K562 (cell line): ENCODE measurements at regions not wholly inside any gene's neighbourhood (a gene's known extent, or its start where the extent isn't known, plus 50 kb on each side); places are given as distances from the start of the nearest gene placed in this dataset.

Experiments used
- ATAC-seq: fragments of 200-7000 bp; cut with Tn5 transposase; 3 replicates; pipeline ENCODE4 v1.9.1; 2020; ENCODE audit warnings: moderate library complexity
- BruUV-seq: library from RNA; stranded (reverse); fragments of 400-500 nt; replicated peaks from 2 replicates; lab custom pipeline; 2021; lab: Mats Ljungman, UMichigan
- CTCF ChIA-PET: fragments of 300-600 bp; formaldehyde crosslinking; extraction: SDS; loops from one replicate; lab custom pipeline; 2021; ENCODE audit warnings: low intra/inter-chr PET ratio; lab: Yijun Ruan, JAX
- POLR2A ChIA-PET: fragments of 300-600, 350-650 bp; sonication (Branson Sonifier 250); formaldehyde crosslinking; extraction: SDS; loops from one replicate; lab custom pipeline; 2021; ENCODE audit warnings: antibody characterized with exemption, inconsistent platforms; lab: Yijun Ruan, JAX
- DNase-seq, 4 experiments: peaks; one replicate each; pipeline versions ENCODE4 v3.0.0 to v3.0.0-alpha.2; 2011 to 2018; ENCODE audit warnings: low spot score in 3 of 4, mixed read lengths in 3 of 4; ENCODE audit errors: extremely low read depth in 1 of 4
- FAIRE-seq: peaks from 2 replicates; lab custom pipeline; 2011; peaks lifted over from hg19 to GRCh38; lab: Jason Lieb, UNC
- H2AFZ ChIP-seq: 2 replicates; pipeline ENCODE4 v1.6.0; 2011; ENCODE audit warnings: low read depth, low read length, control low read depth, inconsistent platforms
- H3K27ac ChIP-seq: fragments of 200-600 bp; 3 replicates; pipeline ENCODE4 v1.8.0; 2011; ENCODE audit warnings: low read depth, mild to moderate bottlenecking, control low read depth, inconsistent platforms, low read length, moderate library complexity, mixed read lengths; ENCODE audit errors: extremely low read depth
- H3K27me3 ChIP-seq, 2 experiments: fragments of 300-600 bp in 1 of 2; 2 replicates in 1 of 2; 3 replicates in 1 of 2; pipeline versions ENCODE4 v1.6.0 to v1.8.0; 2011; ENCODE audit warnings: inconsistent platforms in 2 of 2, low read length in 2 of 2, mild to moderate bottlenecking in 1 of 2, mixed read lengths in 1 of 2, moderate library complexity in 1 of 2; ENCODE audit not compliant: control insufficient read depth in 2 of 2, insufficient read depth in 2 of 2
- H3K36me3 ChIP-seq: fragments of 300-600 bp; 3 replicates; pipeline ENCODE4 v1.8.0; 2011; ENCODE audit warnings: mild to moderate bottlenecking, low read length, inconsistent platforms; ENCODE audit not compliant: control insufficient read depth, insufficient read depth
- H3K4me1 ChIP-seq, 2 experiments: fragments of 200-600 bp in 1 of 2; replicated peaks in 1 of 2; 2 replicates in 1 of 2; 3 replicates in 1 of 2; pipeline versions ENCODE4 v1.5.1 to v1.8.0; 2011; ENCODE audit warnings: inconsistent platforms in 2 of 2, low read length in 2 of 2, mild to moderate bottlenecking in 1 of 2, mixed read lengths in 1 of 2, moderate library complexity in 1 of 2; ENCODE audit not compliant: control insufficient read depth in 2 of 2, insufficient read depth in 2 of 2
- H3K4me2 ChIP-seq: 2 replicates; pipeline ENCODE4 v1.6.1; 2011; ENCODE audit warnings: low read length, control low read depth, inconsistent platforms, mixed read lengths; ENCODE audit not compliant: insufficient read depth
- H3K4me3 ChIP-seq: fragments of 200-600 bp; sonication (generic), shearing (Covaris generic); 2 replicates; pipeline ENCODE4 v1.5.1; 2016; ENCODE audit warnings: control low read depth, inconsistent platforms
- H3K79me2 ChIP-seq: fragments of 200-600 bp; 3 replicates; pipeline ENCODE4 v1.8.0; 2011; ENCODE audit warnings: low read length, inconsistent platforms; ENCODE audit not compliant: control insufficient read depth, insufficient read depth
- H3K9ac ChIP-seq, 2 experiments: 2 replicates each; pipeline versions ENCODE4 v1.6.0 to v1.6.1; 2011; ENCODE audit warnings: low read depth in 2 of 2, low read length in 2 of 2, control low read depth in 1 of 2, inconsistent platforms in 1 of 2, mild to moderate bottlenecking in 1 of 2, mixed read lengths in 1 of 2; ENCODE audit not compliant: insufficient read depth in 1 of 2
- H3K9me1 ChIP-seq: one replicate; pipeline ENCODE4 v1.6.0; 2011; ENCODE audit warnings: inconsistent platforms, mild to moderate bottlenecking, low read length, moderate library complexity; ENCODE audit not compliant: control insufficient read depth, insufficient read depth
- H3K9me3 ChIP-seq: replicated peaks from 2 replicates; pipeline ENCODE4 v1.5.1; 2011; ENCODE audit warnings: low read depth, low read length, inconsistent platforms; ENCODE audit not compliant: control insufficient read depth, insufficient read depth
- H4K20me1 ChIP-seq: replicated peaks from 2 replicates; pipeline ENCODE4 v1.6.1; 2011; ENCODE audit warnings: low read length, inconsistent platforms, mixed read lengths; ENCODE audit not compliant: control insufficient read depth, insufficient read depth
- CCAR2 ChIP-seq: fragments of 200-400 bp; formaldehyde crosslinking; IDR thresholded peaks from 2 replicates; pipeline ENCODE4 v1.6.1; 2017; ENCODE audit warnings: mild to moderate bottlenecking, low read depth, low read length
- CHAMP1 ChIP-seq: fragments of 450-650 bp; IDR thresholded peaks from 2 replicates; pipeline ENCODE4 v1.6.1; 2016; ENCODE audit warnings: mild to moderate bottlenecking
- NFE2L1 ChIP-seq: fragments of 450-650 bp; IDR thresholded peaks from 2 replicates; pipeline ENCODE4 v1.6.1; 2016; ENCODE audit warnings: missing genetic modification characterization, low read depth, mild to moderate bottlenecking, missing compliant biosample characterization, moderate library complexity, borderline replicate concordance
- PHF8 ChIP-seq: fragments of 200-600 bp; sonication (generic); IDR thresholded peaks from 2 replicates; pipeline ENCODE4 v1.6.1; 2012; ENCODE audit warnings: mixed run types, mild to moderate bottlenecking, inconsistent platforms, low read length, moderate library complexity, borderline replicate concordance
- POLR3G ChIP-seq: IDR thresholded peaks from 2 replicates; pipeline ENCODE4 v1.6.1; 2011; ENCODE audit not compliant: insufficient read length, insufficient replicate concordance; ENCODE audit errors: extremely low read depth
- RHOXF2B ChIP-seq: fragments of 250-450 bp; sonication (Bioruptor Pico); conservative IDR thresholded peaks from 2 replicates; pipeline ENCODE4 v1.5.1; 2021
- ZNF121 ChIP-seq: sonication (generic); formaldehyde crosslinking; conservative IDR thresholded peaks from 2 replicates; pipeline ENCODE4 v1.8.0; 2022; ENCODE audit warnings: missing genetic modification reagents
- ZNF584 ChIP-seq: fragments of 200-800 bp; sonication (Bioruptor generic); IDR thresholded peaks from 2 replicates; pipeline ENCODE4 v1.6.1; 2016; ENCODE audit warnings: low read depth, mild to moderate bottlenecking, missing genetic modification characterization, missing compliant biosample characterization
- WGBS: fragments of 100-300 bp; shearing (Covaris generic); methylation state at CpG from one replicate; pipeline ENCODE4 v1.1.6; 2016; ENCODE audit warnings: low coverage, mixed read lengths; ENCODE audit not compliant: insufficient coverage; ENCODE audit errors: missing lambda C conversion rate; 5-methylcytosine and 5-hydroxymethylcytosine counted together
- in situ Hi-C: fragments of 300-500 bp; cut with MboI; formaldehyde crosslinking; loops from 4 replicates; pipeline ENCODE4 v1.15.0; 2018; ENCODE audit warnings: inconsistent platforms, mixed read lengths
- intact Hi-C: fragments of 100-400 bp; cut with micrococcal nuclease; formaldehyde crosslinking; loops from 2 replicates; pipeline ENCODE4 v1.14.2; 2022
- TF ChIP-seq, protein P1 (sequence below): sonication (generic); formaldehyde crosslinking; IDR thresholded peaks from 2 replicates; pipeline ENCODE4 v1.8.1; 2023; ENCODE audit warnings: mild to moderate bottlenecking, missing genetic modification reagents

- Histone ChIP-seq H3K9me3 (no peaks in the 10 kb centered on the region), H3K4me3 (no peak overlapping the region), H3K36me3 (no peaks in the 10 kb centered on the region), H4K20me1 (no peaks in the 10 kb centered on the region), H3K79me2 (no peaks in the 10 kb centered on the region), H3K4me1 (no peaks in the 10 kb centered on the region), H3K27me3 (no peaks in the 10 kb centered on the region), H2AFZ (no peak overlapping the region), H3K9me1 (no peaks in the 10 kb centered on the region), H3K27ac (no peak overlapping the region), H3K4me2 (no peak overlapping the region), H3K9ac (no peak overlapping the region)
- TF ChIP-seq PHF8 (no peak), POLR3G (no peak), CCAR2 (no peak), ZNF584 (CRISPR knock-in tag) (no peak), ZNF121 (CRISPR knock-in tag) (no peak), NFE2L1 (no peak), RHOXF2B (no peak), CHAMP1 (no peak)
- TF ChIP-seq, protein P1, sequence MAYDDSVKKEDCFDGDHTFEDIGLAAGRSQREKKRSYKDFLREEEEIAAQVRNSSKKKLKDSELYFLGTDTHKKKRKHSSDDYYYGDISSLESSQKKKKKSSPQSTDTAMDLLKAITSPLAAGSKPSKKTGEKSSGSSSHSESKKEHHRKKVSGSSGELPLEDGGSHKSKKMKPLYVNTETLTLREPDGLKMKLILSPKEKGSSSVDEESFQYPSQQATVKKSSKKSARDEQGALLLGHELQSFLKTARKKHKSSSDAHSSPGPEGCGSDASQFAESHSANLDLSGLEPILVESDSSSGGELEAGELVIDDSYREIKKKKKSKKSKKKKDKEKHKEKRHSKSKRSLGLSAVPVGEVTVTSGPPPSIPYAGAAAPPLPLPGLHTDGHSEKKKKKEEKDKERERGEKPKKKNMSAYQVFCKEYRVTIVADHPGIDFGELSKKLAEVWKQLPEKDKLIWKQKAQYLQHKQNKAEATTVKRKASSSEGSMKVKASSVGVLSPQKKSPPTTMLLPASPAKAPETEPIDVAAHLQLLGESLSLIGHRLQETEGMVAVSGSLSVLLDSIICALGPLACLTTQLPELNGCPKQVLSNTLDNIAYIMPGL (CRISPR knock-in tag), result no peak
- WGBS, result 0% methylated on average over 7 of the region's 7 CpGs
- DNase-seq (no peak), FAIRE-seq (no peak), ATAC-seq (no peak)
- BruUV-seq, result no TSS peak
- ChIA-PET POLR2A (no interaction called here), CTCF (no interaction called here)
- intact Hi-C loops (no loop called here), in situ Hi-C loops (no loop called here)
Observed at GRCh38 chr4:18935659-18936345, 914.2 kb upstream of the LCORL start.
